ENCODE measurements at regions not wholly inside any gene's neighbourhood (a gene's known extent, or its start where the extent isn't known, plus 50 kb on each side); places are given as distances from the start of the nearest gene placed in this dataset.

DNA sequence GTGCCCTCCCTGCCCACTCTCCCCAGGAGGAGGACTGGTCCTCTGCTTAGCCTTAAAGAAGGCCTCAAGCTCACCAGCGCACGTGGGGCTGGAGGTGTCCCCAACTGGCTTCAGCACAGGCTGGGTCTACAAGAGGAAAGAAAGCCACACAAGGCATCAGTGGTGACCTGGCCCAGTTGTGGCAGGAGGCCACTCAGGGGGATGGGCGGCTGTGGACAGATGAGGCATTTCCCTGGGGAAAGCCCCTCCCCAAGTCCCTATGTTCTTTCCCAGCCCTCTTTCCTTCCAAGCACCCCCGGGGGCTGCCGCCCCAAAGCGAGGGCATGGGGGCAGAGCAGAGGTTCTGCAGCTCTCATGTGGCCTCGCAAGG lies 155.2 kb upstream of the TLE3 start:
- Histone ChIP-seq H3K27ac (ENCODE audit: low read depth, low read length) (no peak overlapping the region; the same call in 1 of the 2 replicates), H3K4ac (replicated peaks; ENCODE audit: insufficient read length, low read depth, low read length) (no peak overlapping the region), H2AK5ac (ENCODE audit: low read depth, low read length) (no peak overlapping the region), H2BK120ac (replicated peaks; ENCODE audit: low read depth, low read length) (no peak overlapping the region), H2AFZ (ENCODE audit: low read length) (no peak overlapping the region), H4K91ac (replicated peaks; ENCODE audit: insufficient read length, low read length) (no peak overlapping the region), H3K23me2 (ENCODE audit: low read depth, low read length) (no peaks in the 10 kb centered on the region), H3K36me3 (ENCODE audit: control insufficient read depth in 2 of 4, insufficient read depth in 4 of 4, low read length in 3 of 4) (no peaks in the 10 kb centered on the region), H3K27me3 (replicated peaks in 1 of 4; ENCODE audit: control insufficient read depth in 3 of 4, extremely low read depth in 1 of 4, insufficient read depth in 3 of 4, low read length in 3 of 4) (peaks cover 0 to 2% (median 0%) of the 10 kb centered on the region in 4 experiments; a peak in 2 of 7 replicates), H4K20me1 (replicated peaks in 1 of 2; ENCODE audit: control insufficient read depth in 1 of 2, insufficient read depth in 2 of 2, low read length in 2 of 2) (no peaks in the 10 kb centered on the region), H2BK5ac (ENCODE audit: low read depth, low read length) (no peak overlapping the region), H4K8ac (ENCODE audit: extremely low read depth, insufficient read depth, low read length) (no peak overlapping the region), H3K9ac (replicated peaks in 1 of 4; ENCODE audit: extremely low read depth in 1 of 4, low read depth in 3 of 4, low read length in 3 of 4) (no peak overlapping the region), H3K56ac (replicated peaks; ENCODE audit: insufficient read length, low read depth, low read length) (no peak overlapping the region), H3K4me2 (ENCODE audit: insufficient read depth in 1 of 2, low read depth in 2 of 2, low read length in 2 of 2) (no peak overlapping the region), H3K4me3 (ENCODE audit: extremely low read depth in 1 of 4, insufficient read depth in 2 of 4, low read depth in 3 of 4, low read length in 4 of 4) (no peak overlapping the region), H3K79me1 (ENCODE audit: low read depth, low read length) (no peaks in the 10 kb centered on the region), H2BK12ac (ENCODE audit: low read depth, low read length) (no peak overlapping the region), H2BK20ac (ENCODE audit: low read length) (no peak overlapping the region), H3K79me2 (ENCODE audit: control insufficient read depth in 1 of 2, insufficient read depth in 2 of 2, low read length in 2 of 2) (no peaks in the 10 kb centered on the region), H3K9me3 (ENCODE audit: insufficient read depth in 2 of 2, low read depth in 1 of 2, low read length in 1 of 2) (no peaks in the 10 kb centered on the region), H3K23ac (ENCODE audit: insufficient read length) (no peak overlapping the region), H3K18ac (ENCODE audit: extremely low read depth, low read length) (no peak overlapping the region), H4K5ac (ENCODE audit: insufficient read length, low read depth, low read length) (no peak overlapping the region), H2BK15ac (ENCODE audit: low read length) (no peak overlapping the region), H3K4me1 (replicated peaks in 1 of 4; ENCODE audit: control insufficient read depth in 3 of 4, insufficient read depth in 4 of 4, low read length in 3 of 4) (peaks cover 8 to 12% (median 9%) of the 10 kb centered on the region in 4 experiments), H3K14ac (ENCODE audit: insufficient read length) (no peak overlapping the region)
- 85% methylated on average over 6 of the region's 7 CpGs; no CpG with 5 or more reads in 1 of the 2 experiments for WGBS, 2 experiments (ENCODE audit: extremely low coverage in 1 of 2, insufficient coverage in 1 of 2, insufficient read length in 1 of 2, insufficient replicate concordance in 2 of 2, low coverage in 1 of 2, low lambda C conversion rate in 2 of 2, missing lambda C conversion rate in 1 of 2)
- DNase-seq (ENCODE audit: low read depth in 1 of 2, low spot score in 2 of 2) (no peak), FAIRE-seq (no peak)
- ChIA-PET POLR2A (ENCODE audit: partially characterized antibody) (interaction anchor here (1.9 kb wide), 1 partner anchor 153 kb away, joined by 5 read pairs; no protein-coding TSS in a partner anchor), CTCF (ENCODE audit: partially characterized antibody) (interaction anchor here (0.9 to 1.8 kb wide), 6 partner anchors 8 to 214 kb away, joined by 3 to 7 read pairs (median 4); no protein-coding TSS in a partner anchor)
- no peak for TF ChIP-seq FOSL1 (IDR thresholded peaks at IDR 0.05; ENCODE audit: insufficient read depth, low read depth, low read length)
- no peak for TF ChIP-seq CREB1 (IDR thresholded peaks at IDR 0.05)
- no peak for TF ChIP-seq PHF8 (conservative IDR thresholded peaks at IDR 0.05; ENCODE audit: low read depth, low read length)
- no peak for TF ChIP-seq KDM4A (IDR thresholded peaks at IDR 0.05; ENCODE audit: low read depth, low read length, severe bottlenecking)
- no peak for TF ChIP-seq ASH2L (IDR thresholded peaks at IDR 0.05; ENCODE audit: low read length)

Measured in H1 (cell line).